HG03439 (cell line): ENCODE measurements at regions not wholly inside any gene's neighbourhood (a gene's known extent, or its start where the extent isn't known, plus 50 kb on each side); places are given as distances from the start of the nearest gene placed in this dataset.
"Not testable (repeated sequence)": the region's sequence is repeated elsewhere in the genome, so short reads cannot be mapped to it uniquely, and the experiment has no call there.

Experiments
- ATAC-seq: cut with Tn5 transposase; IDR thresholded peaks from one replicate; pipeline ENCODE4 v1.9.1; 2021; ENCODE audit warnings: mild to moderate bottlenecking, moderate library complexity; ENCODE audit not compliant: unreplicated experiment

DNA sequence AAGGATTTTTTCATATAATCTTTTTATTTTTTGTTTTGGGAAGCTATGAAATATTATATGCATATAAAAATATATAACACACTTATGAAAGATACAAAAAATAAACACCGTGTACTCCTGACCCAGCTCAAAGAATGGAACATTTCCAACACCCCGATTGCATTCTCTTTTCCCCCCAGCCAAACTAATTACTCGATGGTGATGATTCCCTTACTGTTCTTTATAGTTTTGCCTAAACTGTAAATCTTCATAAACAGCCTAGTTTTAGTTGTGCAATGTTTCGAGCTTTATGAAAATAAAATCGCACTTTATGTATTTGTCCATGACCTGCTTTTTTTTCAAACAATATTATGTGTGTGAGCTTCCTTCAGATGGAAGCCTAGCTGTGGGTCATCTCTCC is 352.0 kb upstream of the KAZN start:
- no peak for ATAC-seq

DNA sequence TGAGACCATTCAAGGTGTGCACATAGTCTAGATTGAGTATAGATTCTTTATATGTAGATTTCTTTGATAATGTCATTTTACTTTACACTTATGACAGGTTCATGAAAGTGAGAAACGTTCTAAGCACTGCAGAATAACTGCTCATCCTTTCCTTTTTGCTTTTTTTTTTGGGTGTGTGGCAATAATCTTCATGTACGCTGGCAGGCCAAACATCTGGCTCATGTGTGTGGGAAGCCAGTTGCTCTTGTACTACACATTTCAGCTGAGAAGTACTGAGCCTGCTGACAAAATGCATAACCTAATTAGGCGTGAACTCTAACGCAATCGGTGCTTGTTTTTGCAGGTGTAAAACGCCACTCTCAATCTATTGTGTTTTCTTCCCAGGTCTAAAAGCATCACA is 350.8 kb upstream of the KAZN start:
- no peak for ATAC-seq

DNA sequence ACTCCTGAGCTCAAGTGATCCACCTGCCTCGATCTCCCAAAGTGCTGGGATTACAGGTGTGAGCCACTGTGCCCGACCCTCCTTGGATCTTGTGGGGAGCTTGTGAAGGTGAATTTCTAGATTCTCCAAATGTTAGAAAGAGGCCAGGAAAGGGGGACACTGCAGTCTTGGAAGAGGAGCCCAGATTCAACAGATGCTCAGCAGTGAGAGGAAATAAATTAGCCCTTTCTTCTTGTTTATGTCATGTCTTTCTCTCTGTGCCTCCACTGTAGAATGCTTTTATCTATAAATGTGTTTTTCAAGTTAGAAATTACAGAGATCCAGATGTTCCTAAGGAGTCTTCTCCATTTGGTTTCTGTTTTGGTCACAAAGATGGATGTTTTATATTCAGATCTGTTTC is 346.6 kb upstream of the KAZN start:
- ATAC-seq = no peak

DNA sequence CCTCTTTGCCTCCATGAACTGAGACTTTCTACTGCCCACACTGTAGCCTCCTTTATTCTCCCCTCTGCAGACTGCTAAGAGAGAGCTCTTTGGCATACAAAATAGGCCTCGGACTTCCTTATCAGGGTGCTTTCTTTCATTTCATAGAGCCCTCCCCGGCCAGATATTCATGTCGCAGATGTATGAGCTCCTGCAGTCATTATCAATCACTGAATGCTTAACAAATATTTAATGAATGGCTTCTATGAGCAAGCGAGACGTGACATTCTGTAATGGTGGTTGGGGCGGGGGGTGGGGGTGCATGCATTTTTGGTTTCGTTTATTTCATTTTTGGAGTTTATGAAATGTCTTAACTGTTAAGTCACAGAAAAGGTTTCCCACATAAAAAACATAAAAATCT is 344.8 kb upstream of the KAZN start:
- no peak for ATAC-seq

GRCh38 chr1:14254251-14254650 is 344.2 kb upstream of the KAZN start:
- ATAC-seq = no peak

GRCh38 chr1:14255233-14255632 is 343.3 kb upstream of the KAZN start:
- ATAC-seq = no peak

DNA sequence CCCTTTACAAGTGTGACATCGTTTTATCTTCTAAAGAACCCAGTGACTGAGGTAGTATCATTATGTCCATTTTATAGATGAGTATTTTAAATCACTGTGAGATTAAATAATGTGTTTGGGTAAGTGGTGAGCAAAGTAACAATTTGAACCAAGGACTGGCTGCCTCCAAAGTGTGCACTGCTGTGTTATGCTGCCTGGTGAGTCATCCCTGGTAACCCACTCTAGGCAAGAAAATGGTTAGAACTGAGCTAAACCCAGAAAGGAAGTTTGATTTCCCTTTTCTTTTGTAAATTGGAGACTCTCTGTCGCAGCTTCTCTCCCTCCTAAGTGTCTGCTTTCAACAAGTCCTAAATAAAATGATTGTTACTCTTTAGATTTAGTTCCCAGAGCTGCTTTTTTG is 342.8 kb upstream of the KAZN start:
- ATAC-seq = no peak

- no peak for ATAC-seq
Observed at GRCh38 chr1:14259191-14259757, 339.2 kb upstream of the KAZN start.

- ATAC-seq = no peak
Observed at GRCh38 chr1:14260480-14260879, 338.0 kb upstream of the KAZN start.

DNA sequence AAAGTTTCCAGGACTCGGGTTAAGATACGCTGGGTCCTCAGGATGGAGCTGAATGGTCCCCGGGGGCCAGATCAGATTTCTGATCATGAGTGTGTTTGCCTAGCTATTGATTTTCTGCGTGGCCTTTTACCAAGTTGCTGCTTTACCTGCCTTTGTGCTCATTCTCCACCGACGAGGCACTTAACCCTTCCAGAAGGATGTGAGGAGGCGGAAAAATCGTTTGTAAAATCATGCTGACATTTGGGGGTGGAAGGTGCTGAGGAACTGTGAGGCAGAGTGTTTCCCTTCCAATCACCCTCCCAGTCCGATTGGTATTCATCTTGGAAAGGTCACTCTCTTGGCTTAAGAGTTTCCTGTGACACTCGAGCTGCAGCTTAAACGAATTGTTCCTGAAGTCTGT is 337.1 kb upstream of the KAZN start:
- no peak for ATAC-seq

- ATAC-seq = no peak
Observed at GRCh38 chr1:14262637-14263036, 335.8 kb upstream of the KAZN start.

GRCh38 chr1:14263225-14263624 is 335.3 kb upstream of the KAZN start:
- ATAC-seq = no peak

DNA sequence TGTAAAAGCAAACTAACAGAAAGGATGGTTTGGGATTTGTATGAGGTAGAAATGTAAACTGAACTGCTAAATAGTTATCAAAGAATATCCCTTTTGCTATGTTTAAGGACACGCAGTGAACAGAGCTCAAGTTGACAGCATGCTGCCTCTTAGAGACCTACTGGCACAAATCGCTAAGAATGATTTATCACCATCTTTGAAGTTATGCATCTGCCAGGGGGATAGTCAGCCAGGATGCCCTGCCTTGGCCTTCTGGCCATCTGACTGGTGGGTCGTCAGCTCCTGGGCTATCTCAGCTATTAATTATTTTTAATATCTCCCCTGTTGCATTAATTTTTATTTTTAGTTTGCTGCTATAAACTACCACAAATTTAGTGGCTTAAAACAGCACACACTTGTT is 334.8 kb upstream of the KAZN start:
- no peak for ATAC-seq

DNA sequence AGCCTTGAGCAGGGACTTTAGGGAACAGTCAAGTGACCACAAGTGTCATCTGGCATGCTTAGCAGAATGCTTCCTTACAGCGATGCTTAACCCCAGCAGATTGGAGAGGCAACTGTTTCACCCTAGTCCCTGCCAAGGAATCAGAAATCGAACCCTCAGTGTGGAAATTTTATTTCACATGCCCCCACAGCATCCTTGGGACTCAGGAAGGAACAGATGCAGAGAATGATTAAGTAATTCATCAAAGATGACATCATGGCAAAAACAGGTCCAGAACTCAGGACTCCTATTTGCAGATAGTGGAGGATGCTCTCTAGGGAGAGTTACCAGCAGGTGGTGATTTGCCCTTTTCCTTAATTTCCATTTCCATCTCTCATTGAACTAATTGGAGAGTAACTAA is 333.0 kb upstream of the KAZN start:
- ATAC-seq = no peak

GRCh38 chr1:14267991-14268390 is 330.5 kb upstream of the KAZN start:
- ATAC-seq = no peak

DNA sequence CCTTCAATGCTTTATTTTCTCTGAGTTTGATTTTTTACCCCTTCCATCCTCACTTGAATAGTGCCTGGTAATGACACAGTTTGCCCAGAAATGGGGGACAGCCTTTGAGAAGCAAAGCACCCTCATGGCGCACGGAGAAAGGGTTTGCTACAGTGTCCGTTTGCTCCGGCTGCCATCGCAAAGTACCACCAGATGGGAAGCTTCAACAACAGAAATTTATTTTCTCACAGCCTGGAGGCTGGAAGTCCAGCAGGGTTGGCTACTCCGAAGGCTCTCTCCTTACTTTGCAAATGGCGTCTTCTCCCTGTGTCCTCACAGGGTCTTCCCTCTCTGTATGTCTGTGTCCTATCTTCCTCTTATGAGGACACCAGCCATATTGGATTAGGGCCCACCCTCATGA is 327.7 kb upstream of the KAZN start:
- no peak for ATAC-seq

DNA sequence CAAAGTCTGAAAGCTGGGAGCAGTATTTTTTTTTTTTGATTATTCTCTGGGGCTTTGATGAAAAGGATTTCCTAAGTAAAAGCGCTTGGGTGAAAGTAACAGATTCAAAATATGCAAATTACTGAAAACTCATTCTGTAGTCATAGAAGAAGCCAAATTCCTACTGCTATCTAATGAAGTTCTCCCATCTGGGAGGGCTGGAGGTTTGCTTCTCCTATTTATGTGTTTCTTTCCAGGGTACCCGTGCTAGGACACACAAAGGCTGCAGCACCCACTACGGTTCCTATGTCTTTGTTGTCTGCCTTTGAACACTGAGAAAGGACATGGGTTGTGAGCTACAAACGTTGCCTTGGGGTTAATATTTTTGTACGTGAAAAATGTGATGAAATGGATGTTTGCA is 324.7 kb upstream of the KAZN start:
- ATAC-seq = no peak

- not testable (repeated sequence) for ATAC-seq
Observed at GRCh38 chr1:14279891-14280290, 318.6 kb upstream of the KAZN start.

DNA sequence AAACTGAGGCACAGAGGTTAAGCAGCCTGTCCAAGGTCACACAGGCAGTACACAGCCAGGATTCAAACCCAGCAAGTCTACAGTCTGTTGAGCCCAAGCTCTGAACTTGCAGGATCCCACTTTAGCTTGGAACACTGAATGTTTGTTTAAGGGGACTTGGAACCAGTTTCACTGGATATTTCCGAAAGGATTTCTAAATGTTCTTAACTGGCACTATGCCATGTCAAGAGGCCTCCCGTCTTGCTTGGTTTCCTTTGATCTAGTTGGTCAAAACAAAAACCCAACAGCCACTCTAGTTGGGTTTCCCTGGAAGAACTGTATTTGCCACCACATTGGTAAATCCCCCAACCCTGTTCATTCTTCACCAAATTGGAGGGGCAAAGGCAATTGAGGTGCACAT is 317.6 kb upstream of the KAZN start:
- no peak for ATAC-seq

GRCh38 chr1:14281412-14281811 is 317.1 kb upstream of the KAZN start:
- no peak for ATAC-seq

DNA sequence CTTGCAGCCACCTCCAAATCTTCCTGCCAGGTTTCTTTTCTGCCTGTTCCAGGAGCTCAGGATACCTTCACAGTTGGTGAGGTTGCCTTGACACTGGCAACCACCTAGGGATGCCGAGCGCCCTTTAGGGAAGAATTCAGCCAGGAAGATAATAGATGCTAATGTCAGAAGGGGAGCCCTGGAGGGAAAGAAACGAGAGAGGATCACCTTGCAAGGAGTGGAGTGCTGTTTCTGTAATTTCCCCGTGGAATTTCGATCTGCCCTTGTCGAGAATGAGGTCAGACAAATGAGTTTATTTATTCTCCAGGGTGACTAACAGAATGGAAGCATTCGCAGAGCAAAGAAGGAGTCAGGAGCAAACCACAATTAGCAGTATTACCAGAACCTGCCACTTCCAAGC is 315.8 kb upstream of the KAZN start:
- no peak for ATAC-seq

DNA sequence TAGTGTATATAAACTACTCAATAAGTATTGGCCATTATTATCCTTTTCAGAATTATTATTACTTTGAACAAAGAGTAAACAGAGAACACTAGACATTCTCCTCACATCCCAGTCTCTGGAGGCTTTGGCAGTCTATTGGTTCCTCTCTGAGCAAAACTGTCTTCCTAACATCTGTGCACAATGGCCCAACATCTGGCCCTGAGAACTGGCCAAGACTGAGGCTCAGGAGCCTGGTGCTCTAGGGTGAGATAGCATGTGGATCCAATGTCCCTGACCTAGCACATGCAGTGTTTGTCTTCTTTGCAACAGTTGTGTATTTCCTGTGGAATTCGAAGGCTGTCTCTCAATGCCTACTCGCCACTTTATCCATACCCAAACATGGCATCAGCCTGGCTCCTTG is 313.2 kb upstream of the KAZN start:
- ATAC-seq = no peak

- not testable (repeated sequence) for ATAC-seq
Observed at GRCh38 chr1:14291182-14291581, 307.3 kb upstream of the KAZN start.

- no peak for ATAC-seq
Observed at GRCh38 chr1:14292520-14292919, 306.0 kb upstream of the KAZN start.
